Lower leg skin (tissue), 4 donors: ENCODE measurements at regions not wholly inside any gene's neighbourhood (a gene's known extent, or its start where the extent isn't known, plus 50 kb on each side); places are given as distances from the start of the nearest gene placed in this dataset.

Experiments used
- DNase-seq, 2 donors: peaks; one replicate each; pipeline ENCODE4 v3.0.0-alpha.2; 2019; ENCODE audit warnings: low spot score in 2 of 2
- H3K4me3 ChIP-seq: fragments of 200-600 bp; sonication (generic); 2 replicates; pipeline ENCODE4 v1.5.1; 2017; ENCODE audit warnings: mild to moderate bottlenecking, low read depth; ENCODE audit not compliant: poor library complexity, severe bottlenecking
- POLR2A ChIP-seq, 2 donors: fragments of 450-650 bp; IDR thresholded peaks; one replicate each; pipeline ENCODE4 v1.6.1; 2016 to 2017; ENCODE audit warnings: antibody characterized with exemption in 2 of 2, mild to moderate bottlenecking in 1 of 2, moderate library complexity in 1 of 2
- WGBS, 2 donors: methylation state at CpG; one replicate each; pipeline ENCODE4 v1.1.5; 2018; 5-methylcytosine and 5-hydroxymethylcytosine counted together
- intact Hi-C: fragments of 100-400 bp; cut with DNase I; formaldehyde crosslinking; loops from one replicate; pipeline ENCODE4 v1.15.0; 2023; ENCODE audit warnings: low total_unique reads
- TF ChIP-seq, protein P1 (sequence below), 3 donors: fragments of 450-650 bp; IDR thresholded peaks; one replicate each; pipeline ENCODE4 v1.5.1; 2016; ENCODE audit warnings: antibody characterized with exemption in 3 of 3, mild to moderate bottlenecking in 3 of 3, moderate library complexity in 2 of 3

DNA sequence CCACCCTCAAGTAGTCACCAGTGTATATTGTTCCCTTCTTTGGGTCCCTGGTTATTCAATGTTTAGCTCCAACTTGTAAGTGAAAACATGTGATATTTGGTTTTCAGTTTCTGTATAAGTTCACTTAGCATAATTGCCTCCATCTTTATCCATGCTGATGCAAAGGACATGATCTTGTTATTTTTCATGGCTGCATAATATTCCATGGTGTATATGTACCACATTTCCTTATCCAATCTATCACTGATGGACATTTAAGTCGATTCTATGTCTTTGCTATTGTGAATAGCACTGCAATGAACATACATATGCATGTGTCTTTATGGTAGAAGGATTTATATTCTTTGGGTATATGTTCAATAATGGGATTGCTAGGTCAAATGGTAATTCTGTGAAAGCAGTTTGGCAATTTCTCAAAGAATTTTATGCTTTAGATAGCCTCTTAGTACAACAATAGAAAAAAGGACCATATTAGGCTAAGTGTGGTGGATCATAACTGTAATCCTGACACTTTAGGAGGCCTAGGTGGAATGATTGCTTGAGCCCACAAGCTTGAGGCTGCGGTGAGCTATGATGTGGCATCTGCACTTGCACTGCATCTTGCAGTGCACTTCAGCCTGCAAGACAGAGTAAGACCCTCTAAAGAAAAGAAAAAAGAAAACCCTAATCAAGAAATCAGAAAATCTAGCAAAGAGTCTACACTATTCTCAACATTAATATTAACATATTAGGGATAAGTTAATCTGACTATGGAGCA lies 468.5 kb upstream of the FAT3 start:
- H3K4me3 ChIP-seq: no peak overlapping the region
- 59% methylated on average over 2 of the region's 2 CpGs for WGBS, 2 donors
- intact Hi-C loops: no loop called here
- TF ChIP-seq, protein P1, sequence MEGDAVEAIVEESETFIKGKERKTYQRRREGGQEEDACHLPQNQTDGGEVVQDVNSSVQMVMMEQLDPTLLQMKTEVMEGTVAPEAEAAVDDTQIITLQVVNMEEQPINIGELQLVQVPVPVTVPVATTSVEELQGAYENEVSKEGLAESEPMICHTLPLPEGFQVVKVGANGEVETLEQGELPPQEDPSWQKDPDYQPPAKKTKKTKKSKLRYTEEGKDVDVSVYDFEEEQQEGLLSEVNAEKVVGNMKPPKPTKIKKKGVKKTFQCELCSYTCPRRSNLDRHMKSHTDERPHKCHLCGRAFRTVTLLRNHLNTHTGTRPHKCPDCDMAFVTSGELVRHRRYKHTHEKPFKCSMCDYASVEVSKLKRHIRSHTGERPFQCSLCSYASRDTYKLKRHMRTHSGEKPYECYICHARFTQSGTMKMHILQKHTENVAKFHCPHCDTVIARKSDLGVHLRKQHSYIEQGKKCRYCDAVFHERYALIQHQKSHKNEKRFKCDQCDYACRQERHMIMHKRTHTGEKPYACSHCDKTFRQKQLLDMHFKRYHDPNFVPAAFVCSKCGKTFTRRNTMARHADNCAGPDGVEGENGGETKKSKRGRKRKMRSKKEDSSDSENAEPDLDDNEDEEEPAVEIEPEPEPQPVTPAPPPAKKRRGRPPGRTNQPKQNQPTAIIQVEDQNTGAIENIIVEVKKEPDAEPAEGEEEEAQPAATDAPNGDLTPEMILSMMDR (IDR thresholded peaks at IDR 0.05): no peak
- no peak for TF ChIP-seq POLR2A (IDR thresholded peaks at IDR 0.05)
- DNase-seq: no peak

- no peak for DNase-seq
- no peak for TF ChIP-seq POLR2A (IDR thresholded peaks at IDR 0.05)
- TF ChIP-seq, protein P1 (IDR thresholded peaks at IDR 0.05): no peak
- no peak overlapping the region for H3K4me3 ChIP-seq
- intact Hi-C loops: no loop called here
Observed at GRCh38 chr11:91755526-91755925, 469.1 kb upstream of the FAT3 start.

- no peak for DNase-seq
- no peak overlapping the region for H3K4me3 ChIP-seq
- intact Hi-C loops: no loop called here
- TF ChIP-seq, protein P1 (IDR thresholded peaks at IDR 0.05): no peak
- no peak for TF ChIP-seq POLR2A (IDR thresholded peaks at IDR 0.05)
Observed at GRCh38 chr11:91749251-91749650, 475.4 kb upstream of the FAT3 start.

DNA sequence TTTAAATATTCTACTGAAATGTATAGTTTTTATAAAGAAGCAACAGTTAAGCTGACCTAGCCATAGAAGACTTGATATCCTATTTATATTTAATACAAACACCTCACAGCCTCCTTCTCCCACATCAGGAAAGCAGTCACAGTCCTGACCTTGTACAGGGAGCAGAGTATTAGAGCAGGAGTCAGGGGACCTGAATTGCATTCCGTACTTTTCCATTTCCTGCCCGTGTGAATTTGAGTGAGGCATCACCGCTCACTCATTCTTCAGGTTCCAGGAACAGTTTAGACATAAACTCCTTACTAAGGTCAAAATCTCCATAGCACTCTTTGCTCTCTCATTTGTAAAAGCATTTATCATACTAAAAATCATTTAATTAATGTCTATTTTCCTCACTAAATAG lies 482.5 kb upstream of the FAT3 start:
- intact Hi-C loops: no loop called here
- no peak for DNase-seq
- 74 to 75% methylated on average over 3 of the region's 3 CpGs for WGBS, 2 donors
- TF ChIP-seq, protein P1 (IDR thresholded peaks at IDR 0.05): no peak
- TF ChIP-seq POLR2A (IDR thresholded peaks at IDR 0.05): no peak
- no peak overlapping the region for H3K4me3 ChIP-seq

DNA sequence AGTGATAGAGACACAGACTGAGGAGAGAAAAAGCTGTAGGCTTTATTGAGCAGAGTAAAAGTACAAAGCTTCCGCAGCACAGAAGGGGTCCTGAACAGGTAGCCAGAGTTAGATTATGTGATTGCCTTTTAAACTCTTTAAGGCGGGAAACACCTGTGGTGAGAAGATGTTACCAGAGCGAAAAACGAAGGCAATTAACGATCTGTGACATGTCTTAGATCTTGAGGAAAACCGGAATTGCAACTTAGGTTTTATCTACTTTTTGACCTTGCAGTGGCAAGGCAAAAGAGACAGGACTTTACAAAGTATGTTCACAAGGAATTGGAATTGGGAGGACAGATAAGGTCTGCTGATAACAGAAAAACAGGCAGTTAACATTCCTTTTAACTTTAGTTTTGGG lies 493.6 kb upstream of the FAT3 start:
- TF ChIP-seq, protein P1 (IDR thresholded peaks at IDR 0.05): no peak
- TF ChIP-seq POLR2A (IDR thresholded peaks at IDR 0.05): no peak
- no peak for DNase-seq

DNA sequence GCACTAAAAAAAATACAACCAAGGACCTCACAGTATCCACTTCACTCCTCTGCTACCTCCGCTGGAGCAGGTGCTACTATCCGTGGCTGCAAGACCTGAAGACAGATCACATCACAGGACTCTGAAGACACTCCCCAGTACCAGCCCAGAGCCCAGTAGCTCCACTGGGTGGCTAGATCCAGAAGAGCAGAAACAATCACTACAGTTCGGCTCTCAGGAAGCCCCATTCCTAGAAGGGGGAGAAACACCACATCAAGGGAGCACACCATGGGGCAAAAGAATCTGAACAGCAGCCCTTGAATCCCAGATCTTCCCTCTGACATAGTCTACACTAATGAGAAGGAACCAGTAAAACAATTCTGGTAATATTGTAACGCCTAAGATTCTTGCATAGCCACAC lies 494.0 kb upstream of the FAT3 start:
- H3K4me3 ChIP-seq: no peak overlapping the region
- WGBS, 2 donors: 81 to 85% methylated on average over 4 of the region's 4 CpGs
- DNase-seq: no peak
- TF ChIP-seq, protein P1 (IDR thresholded peaks at IDR 0.05): no peak
- no peak for TF ChIP-seq POLR2A (IDR thresholded peaks at IDR 0.05)
- intact Hi-C loops: no loop called here

More for the DNA sequence above, 493.6 kb upstream of the FAT3 start:
- 37 to 43% methylated on average over 6 of the region's 6 CpGs for WGBS, 2 donors
- intact Hi-C loops: no loop called here
- H3K4me3 ChIP-seq: no peak overlapping the region
